Stimulated activated CD4-positive, alpha-beta T cell treated with anti-CD3 and anti-CD28 coated beads, Interleukin-12 subunit alpha, Interleukin-12 subunit beta, amount 100 ng/mL, for 24 hours (primary cell): ENCODE measurements at regions not wholly inside any gene's neighbourhood (a gene's known extent, or its start where the extent isn't known, plus 50 kb on each side); places are given as distances from the start of the nearest gene placed in this dataset.
"Not testable (repeated sequence)": the region's sequence is repeated elsewhere in the genome, so short reads cannot be mapped to it uniquely, and the experiment has no call there.

ENCODE experiments used
- DNase-seq, 2 experiments: peaks; one replicate each; pipeline ENCODE4 v3.0.0-alpha.2; 2020; ENCODE audit warnings: low read depth in 2 of 2

DNA sequence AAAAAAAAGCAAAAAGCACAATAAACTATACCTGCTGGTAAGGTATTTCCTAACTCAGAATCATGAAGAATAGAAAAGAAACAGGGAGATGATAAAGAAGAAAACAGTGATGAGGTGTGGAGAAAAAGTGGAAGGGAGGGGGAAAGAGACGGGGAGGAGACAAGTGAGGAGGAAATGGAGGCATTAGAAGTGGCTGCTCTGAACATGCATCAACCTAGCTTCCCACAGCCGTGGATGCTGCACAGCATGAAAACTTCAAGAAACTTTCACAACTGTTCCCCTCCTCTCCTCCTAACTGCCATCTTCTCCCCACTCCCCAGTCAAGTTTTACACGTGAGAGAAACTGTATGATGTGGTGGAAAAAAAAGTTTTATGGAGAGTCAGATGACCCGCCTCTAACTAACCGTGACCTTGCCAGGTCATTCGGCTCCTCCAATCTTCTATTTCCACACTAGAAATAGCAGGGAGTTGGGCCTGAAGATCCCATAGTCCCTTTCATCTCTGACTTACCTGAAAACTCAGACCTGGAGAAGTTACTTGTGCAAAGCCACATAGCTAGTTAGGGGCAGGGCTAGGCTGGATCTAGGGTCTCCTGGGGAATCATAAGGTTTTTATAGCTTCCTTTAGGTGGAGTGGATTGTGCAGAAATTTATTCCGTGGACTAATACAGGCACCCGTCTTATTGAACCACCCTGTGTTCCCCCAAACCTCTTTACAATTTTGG, 461.9 kb downstream of the KLF5 start:
- no peak for DNase-seq

DNA sequence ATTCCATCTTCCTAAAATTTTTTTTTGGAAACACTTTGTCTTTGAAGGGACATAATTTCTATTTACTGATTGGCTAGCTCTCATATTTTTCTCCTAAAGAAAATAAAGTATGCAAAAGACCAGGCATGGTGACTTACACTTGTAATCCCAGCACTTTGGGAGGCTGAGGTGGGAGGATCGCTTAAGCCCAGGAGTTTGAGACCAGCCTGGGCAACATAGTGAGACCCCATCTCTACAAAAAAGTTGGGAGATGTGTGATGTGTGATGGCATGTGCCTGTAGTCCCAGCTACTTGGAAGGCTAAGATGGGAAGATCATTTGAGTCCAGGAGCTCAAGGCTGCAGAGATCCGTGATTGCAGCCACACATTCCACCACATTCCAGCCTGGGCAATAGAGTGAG, 461.3 kb downstream of the KLF5 start:
- not testable (repeated sequence) for DNase-seq

DNA sequence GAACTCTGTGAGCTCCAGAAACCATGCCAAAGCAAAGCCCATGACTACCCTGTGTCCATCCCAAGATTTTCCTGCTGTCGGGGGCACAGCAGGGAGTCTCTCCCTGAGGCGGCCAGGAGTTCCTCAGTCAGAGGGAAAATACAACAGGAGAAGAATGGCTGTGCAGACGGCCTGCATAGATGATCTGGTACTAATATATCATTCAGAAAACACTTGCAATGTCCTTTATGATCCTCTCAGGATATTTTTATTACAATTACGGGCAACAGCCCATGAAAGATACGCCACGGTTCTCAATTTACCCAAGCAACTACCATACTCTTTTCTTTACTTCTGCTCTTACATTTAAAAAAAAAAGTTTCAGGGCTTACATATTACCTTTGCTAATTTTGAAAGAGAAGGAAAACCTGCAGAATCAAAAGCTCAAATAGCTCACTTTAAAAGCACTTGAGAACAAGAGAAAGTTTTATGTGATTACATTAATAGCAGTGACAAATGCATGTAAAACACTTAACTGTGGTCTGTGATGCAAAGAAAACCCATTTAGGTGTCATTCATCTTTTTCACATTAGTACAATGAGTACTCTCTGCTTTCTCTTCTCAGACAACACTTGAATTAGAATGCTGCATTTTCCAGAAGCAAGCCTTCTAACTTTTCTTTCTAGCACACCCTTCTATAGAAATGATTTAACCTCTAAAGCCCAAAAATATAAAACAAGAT, 460.8 kb downstream of the KLF5 start:
- no peak for DNase-seq

DNA sequence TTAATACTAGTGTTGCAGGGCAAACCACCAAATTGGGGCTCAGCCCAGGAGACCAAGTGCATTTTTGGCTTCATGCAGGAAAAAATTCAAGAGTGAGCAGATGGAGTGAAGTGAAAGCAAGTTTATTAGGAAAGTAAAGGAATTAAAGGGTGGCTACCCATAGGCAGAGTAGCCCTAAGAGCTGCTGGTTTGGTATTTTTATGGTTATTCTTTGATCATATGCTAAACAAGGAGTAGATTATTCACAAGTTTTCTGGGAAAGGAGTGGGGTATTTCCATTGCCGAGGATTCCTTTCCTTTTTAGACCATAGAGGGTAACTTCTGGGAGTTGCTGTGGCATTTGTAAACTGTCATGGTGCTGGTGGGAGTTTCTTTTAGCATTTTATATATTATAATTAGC, 459.0 kb downstream of the KLF5 start:
- no peak for DNase-seq

DNA sequence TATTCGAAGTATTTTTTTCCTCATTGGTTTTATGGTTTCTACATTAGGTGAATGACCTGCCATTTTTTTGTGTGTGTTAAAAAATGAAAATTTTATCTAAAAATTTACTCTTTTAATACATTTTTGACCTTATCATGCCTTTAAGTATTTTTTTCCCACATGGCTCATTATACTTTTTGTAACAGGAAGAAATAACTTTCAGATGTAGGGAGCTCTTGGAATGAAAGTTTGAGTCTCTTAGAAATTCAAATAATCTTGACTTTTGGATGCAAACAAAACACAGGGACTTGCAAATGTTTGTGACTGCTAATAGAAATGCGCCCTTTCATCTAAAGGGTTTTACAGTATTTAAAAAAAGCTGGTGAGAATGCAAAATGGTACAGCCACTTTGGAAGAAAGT, 457.9 kb downstream of the KLF5 start:
- no peak for DNase-seq

DNA sequence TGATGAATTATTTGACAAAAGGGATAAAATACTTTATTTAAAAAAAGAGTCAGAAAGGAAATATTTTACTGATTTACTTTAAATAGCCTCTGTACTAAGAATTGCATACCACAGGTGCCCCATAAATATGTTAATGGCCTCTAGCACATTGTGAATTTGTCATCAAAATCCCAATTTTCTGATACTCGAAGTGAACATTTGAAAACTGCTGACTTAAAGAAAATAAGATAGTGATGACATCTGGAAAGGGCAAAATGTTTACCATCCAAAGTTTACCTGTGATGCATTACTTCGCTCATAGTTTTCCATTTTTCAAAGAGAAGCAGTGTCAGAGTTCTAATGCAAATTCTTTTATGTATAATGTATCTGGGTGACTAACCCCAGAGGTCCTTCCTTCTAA, 455.4 kb downstream of the KLF5 start:
- DNase-seq, result no peak

DNA sequence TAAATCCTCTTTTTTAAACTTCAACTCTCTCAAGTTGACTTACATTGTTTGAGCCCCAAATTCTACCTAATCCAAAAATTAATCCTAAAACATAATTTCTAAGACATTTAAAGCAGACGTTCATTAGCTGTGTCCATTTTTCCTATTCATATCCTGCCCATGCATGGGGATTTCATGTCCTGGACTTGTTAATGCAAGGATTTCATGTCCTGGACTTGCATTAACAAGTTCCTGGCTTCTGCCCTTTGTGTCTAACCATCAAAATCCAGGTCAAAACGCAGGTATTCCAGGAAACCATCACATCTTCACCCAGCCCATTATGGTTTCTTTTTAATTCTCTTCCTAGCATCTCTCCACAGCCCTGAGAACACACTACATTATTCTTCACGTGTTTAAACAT, 454.9 kb downstream of the KLF5 start:
- no peak for DNase-seq

DNA sequence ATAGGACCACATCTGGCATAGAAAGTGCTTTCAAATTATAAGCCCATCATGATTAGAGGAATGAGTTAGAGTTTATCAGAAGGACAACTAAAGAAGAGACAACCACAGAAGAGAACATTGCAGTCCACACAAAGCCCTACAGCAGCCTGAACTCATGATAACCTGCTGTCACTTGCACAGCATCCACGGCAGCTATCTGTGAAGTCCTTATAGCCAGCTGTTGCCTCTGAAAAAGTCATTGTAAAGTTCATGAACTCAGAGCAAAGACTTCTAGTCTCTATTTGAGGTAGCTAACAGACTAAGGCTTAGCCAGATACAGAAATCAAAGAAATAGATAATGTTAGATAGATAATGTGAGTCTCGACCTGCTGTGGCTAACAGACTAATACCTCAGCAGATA, 450.0 kb downstream of the KLF5 start:
- DNase-seq, result no peak

DNA sequence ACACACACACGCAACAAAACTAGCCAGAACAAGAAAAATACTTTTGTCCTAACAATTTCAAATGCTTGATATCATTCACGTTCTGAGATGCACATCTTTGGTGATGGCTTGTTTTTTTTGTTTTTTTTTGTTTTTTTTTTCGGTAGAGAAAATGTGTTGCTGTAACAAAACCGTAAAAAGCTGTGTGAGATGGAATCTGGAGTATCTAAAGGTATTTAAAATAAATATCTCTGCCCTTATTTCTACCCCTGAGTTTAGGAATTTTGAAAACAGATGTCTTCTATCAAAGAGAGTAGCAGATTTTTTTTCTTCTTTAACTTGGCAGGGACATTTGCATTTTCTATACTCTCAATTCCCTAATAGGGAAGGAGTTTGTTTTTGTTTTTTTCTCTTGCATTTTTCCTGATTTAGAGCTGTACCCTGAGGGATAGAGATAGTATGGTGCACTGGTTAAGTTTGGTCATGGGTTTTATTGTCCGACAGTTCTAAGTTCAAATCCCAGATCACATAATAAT, 446.6 kb downstream of the KLF5 start:
- no peak for DNase-seq

DNA sequence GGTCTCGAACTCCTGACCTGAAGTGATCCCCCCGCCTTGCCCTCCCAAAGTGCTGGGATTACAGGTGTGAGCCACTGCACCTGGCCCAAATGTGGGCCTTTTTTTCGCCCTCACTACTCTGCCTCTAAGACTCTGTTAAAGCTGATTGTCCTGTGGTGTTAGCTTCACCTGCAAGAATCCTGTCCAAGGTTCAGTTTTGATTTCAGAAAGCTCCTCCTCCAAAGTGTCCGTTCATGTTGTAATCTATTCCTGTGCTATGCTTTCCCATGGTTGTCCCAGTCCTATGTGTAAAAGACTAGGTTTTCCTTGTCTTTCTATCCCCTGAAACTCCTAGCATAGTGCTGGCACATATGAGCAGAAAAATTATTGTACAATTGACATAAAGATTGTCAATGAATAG, 440.9 kb downstream of the KLF5 start:
- DNase-seq, result no peak

DNA sequence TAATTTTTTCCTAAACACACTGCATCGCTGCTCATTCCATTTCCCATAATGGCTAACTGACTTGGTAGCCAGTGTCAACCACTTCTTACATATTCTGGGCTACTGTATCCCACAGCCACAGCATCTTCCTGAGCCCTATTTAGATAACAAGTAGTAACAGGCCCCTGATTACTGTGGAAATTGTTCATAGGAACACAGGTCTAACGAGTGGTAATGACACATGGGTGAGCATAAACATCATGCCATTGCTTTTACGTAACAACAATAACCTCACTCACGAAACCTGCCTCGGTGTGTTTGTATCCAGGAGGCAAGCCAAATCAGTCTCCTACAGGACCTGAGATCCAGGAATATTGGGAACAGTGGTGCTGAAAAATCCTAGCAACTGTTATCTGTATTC, 438.6 kb downstream of the KLF5 start:
- no peak for DNase-seq

DNA sequence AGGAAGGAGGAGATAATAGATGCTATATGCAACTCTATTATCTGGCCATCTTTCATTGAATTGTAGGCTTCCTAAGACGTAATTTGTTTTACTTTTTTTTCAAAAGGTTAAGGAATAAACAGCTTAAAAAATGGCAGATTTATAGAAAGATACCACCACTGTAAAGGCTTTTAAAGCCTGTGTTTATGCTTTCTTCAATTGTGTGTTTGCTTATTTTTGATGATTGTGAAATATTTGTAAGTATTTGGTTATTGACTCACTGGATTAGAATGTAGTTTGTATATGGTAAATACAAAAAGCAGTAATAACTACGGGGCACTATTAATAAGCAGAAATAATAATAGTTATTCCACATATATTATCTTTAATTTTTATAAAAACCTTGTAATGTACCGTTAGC, 437.9 kb downstream of the KLF5 start:
- DNase-seq, result no peak

DNA sequence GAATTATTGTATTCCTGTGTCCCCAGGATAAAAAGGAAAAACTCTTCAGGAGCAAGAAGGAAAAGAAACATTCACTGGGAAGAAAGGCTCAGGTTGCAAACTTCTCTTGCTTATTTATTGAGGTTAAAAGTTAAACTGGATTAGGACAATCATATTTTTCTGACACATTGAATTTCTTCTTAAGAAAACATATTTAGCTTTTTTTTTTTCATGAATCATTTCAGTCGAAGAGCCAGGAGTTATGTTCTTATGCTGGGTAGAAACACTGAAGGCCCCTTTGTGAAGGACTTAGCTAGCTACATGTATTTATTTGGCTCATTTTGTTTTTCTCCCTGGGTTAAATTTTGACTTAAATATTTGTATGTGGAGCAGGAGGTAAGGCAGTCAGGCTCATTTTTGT, 434.0 kb downstream of the KLF5 start:
- no peak for DNase-seq

DNA sequence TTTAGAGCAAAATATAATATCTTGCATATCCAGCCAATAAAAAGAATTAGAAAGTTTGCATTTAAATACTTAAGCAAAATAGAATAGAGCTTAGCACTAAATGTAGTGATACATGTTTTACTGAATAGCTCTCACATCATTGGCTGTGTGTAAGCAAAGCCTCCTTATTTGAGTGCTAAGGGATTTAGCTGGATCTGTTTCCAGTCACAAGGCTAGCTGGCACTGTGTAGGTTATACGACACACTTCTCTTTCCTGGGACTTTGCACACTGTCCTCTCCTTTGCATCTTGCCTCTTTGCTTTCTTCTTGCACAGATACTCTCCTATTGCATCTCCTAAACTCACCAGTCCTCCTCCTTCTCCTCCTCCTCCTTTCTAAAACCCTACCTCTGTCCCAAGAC, 423.8 kb downstream of the KLF5 start:
- DNase-seq, result no peak

DNA sequence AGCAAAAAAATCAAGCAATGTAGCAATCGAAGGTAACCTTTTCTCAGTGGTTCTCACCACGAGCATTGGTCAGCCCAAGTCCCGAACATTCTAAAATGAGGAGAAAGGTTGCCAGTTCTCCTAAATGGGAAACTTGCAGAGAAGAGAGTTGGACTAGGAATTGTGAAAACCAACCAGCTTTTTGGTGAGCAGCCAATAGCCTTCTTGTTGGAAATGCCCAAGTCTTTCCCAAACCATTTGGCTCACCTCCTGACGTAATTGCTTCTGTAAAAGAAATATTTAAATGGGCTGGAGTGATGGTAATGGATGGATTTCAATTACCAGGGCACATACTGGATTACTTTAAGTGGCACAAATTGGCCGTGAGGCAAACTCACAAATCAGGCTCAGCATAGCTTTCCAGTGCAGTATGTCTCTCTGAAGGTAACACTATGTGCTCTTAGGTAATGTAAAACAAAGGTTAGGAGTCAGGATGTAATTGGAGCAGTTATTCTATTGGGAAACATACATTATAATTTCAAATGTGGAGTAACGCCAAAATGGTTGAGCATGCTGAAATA, 423.2 kb downstream of the KLF5 start:
- DNase-seq, result no peak

DNA sequence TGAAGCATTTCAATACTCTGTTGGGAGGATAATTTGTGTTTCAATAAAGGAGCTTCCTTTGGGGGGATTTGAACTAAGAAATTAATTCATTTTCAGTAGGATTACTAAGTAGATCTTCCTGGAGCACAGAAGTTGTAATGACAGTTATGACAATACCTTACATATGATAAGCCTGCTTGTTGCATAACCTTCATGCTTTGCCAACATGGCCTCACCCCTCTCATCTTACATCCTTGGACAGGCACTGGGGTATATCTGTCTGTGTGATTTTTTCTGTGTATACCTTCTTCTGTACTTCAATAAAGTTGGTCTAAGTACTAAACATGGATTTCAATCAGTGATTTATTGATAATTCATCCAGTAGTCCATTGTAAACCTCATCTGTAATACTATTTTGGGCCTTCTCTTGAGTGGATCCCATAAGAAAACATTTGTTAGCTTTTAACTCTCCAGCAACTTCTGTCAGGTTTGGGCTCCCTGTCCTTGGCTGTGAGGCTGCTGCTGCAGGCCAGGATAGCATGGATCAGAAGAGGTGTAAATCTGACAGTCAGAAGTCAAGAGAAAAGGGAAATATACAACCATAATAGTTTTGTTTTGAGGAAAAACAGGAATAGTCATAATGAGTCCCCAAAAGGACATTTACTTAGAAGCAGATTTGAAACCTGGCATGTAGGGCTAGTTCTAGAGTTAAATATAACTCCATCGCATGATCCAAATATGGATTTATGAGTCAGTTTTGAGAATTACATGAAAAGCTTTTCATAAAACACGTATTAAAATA, 422.2 kb downstream of the KLF5 start:
- no peak for DNase-seq

DNA sequence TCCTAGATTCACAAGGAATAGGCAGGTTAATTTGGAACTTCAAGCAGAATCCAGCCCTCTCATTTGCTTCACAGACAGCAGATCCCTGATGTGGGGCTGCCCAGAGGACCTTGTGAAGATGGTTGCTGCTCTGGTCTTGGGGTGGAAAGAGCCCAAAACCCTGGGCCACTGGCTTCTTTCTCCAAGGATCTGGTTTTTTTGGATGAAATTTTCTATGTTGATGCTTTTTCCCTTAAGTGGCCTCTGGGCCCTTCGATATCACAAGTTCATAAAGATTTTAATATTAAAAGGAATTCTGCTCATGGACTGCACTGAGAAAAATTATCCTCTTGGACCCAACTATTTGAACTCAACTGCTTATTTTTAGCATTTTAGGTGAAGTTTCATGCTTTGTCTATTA, 421.1 kb downstream of the KLF5 start:
- DNase-seq, result no peak

DNA sequence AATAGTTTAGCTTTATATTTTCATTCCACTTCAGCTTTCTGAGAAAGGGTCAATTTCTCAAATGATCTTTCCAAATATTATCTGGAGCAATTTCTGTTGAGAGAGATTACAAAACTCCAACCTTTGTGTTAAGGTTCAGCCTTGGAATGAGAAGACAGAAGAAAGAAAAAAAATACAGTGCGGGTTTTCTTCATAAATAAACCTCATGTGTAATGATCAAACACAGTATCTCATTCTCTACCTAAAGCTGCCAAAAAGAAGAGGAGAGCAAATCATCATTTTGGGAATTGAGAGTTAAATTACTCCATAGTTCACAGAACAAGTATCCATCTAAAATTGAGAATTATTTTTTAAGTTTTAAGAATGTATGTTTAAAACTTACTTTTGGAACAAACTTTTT, 420.5 kb downstream of the KLF5 start:
- no peak for DNase-seq

DNA sequence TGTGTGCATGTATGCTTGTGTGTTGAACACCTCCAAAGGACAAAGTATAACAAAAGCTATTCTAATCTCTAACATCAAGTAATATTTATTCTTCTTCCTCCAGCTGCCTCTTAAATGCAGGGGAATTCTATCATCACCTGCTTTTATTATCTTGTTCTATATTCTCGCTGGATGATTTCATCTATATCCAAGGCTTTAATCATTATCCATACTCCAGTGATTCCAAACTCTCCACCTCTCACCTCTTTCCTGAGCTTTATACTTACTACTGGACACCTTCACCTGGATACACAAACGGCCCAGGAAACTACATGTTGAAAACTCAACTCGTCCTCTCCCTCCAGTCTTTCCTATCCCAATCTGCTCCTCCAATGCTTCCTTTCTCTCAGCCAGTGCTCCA, 418.6 kb downstream of the KLF5 start:
- DNase-seq, result no peak

DNA sequence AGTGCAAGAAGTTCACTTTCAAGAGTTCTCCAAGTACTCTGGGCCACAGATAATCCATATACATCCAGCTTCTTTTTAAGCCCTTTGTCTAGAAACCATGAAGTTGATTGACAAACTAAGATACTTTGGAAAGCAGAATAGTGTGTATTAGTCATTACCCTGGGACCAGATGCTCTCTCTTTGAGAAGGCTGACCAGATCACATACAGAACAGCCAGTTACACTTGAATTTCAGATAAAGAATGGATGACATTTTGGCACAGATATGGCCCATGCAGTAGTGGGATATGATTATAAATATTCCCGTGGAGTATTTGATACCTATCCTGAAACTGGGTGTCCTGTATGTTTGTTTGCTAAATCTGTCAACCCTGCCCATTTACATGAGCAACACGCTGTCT, 414.2 kb downstream of the KLF5 start:
- DNase-seq, result no peak

DNA sequence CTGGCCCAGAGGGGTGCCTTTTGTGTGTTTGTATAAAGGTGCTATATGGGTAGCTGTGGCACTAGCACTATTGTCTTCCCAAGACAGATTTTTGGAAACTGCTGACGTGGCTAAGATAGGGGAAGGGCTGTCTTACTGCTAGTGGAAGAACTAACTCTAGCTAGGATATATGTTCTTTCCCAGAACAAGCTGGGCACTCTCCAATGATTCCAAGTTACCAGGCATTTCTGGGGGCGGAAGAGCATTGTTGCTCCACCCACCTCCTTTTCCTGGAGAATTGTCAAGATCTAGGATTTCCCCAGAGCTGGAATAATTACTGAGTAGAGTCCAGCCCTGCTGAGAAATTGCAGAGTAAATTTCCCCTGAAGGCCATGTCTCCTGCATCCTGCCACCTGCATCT, 408.3 kb downstream of the KLF5 start:
- no peak for DNase-seq

DNA sequence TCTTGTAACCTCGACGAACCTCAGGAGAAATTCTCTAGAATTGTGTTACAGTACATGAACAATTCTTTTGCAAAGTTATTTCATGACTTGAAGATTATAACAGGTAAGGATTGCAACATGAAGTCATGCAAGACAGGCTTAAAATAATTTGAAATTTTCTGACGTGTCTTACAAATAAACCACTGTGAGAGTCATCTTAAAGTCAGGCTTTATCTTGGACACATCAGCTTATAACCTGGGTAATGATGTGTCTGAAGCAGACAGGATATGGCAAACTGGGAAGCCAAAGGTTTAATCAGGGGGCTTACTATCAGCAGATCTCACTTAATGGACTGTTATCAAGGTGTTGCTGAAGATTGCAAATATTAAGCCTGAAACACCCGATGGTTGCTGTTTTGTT, 407.8 kb downstream of the KLF5 start:
- no peak for DNase-seq

DNA sequence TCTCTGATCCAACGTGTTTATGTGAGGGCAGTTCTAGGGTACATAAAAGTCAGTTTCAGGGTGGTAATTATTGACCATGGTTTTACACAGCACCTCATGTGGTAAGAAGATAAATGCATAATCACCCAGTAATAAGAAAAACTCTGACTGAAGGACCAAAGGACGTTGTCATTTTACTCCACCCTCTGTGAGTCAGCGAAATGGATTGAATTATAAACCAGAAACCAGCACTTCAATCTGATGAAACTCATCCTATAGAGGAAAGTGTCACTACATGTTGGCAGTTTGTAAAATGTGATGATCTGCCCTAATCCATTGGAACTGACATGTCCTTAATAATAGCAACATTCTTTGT, 406.8 kb downstream of the KLF5 start:
- DNase-seq, result no peak
